ENCODE measurements at regions not wholly inside any gene's neighbourhood (a gene's known extent, or its start where the extent isn't known, plus 50 kb on each side); places are given as distances from the start of the nearest gene placed in this dataset.
"Not testable (repeated sequence)": the region's sequence is repeated elsewhere in the genome, so short reads cannot be mapped to it uniquely, and the experiment has no call there.

DNA sequence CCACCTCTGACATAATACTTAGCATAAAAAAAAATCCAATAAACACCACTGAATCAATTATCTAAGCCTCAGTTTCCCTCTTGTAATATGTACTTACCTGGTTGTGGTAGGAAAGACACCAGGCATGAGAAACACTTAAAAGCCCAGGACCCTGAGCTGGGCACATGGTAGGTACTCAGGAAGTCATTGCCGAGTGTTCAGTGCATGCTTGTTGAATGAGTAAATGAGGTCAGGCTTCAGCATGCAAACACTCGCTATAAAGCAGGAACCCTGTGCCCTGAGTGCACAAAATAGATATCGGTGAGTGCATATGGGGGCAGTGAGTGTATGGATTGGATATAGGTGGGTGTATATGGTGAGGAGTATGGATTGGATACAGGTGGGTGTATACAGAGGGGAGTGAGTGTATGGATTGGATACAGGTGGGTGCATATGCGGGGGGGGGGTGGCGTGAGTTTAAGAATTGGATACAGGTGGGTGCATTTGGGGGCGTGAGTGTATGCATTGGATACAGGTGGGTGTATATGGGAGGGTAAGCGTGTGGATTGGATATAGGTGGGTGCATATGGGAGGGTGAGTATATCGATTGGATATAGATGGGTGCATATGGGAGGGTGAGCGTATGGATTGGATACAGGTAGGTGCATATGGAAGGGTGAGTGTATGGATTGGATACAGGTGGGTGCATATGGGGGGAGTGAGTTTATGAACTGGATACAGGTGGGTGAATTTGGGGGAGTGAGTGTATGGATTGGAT, 194.3 kb upstream of the MSX2 start:
- no peak overlapping the region for H3K4me3 Mint-ChIP-seq
- peaks cover 3% of the 10 kb centered on the region for H3K9me3 Mint-ChIP-seq
- no peak for TF ChIP-seq CTCF (IDR thresholded peaks at IDR 0.05)
- DNase-seq = no peak
- H3K4me1 Mint-ChIP-seq (ENCODE audit: low read depth) = peaks cover 26% of the 10 kb centered on the region
- H3K36me3 Mint-ChIP-seq (ENCODE audit: low read depth) = no peaks in the 10 kb centered on the region
- H3K27ac Mint-ChIP-seq = no peak overlapping the region
- H3K27me3 Mint-ChIP-seq (ENCODE audit: insufficient read depth) = peaks cover 1% of the 10 kb centered on the region

GRCh38 chr5:174531782-174532191, 192.6 kb upstream of the MSX2 start:
- Mint-ChIP-seq H3K36me3 (ENCODE audit: low read depth) (no peaks in the 10 kb centered on the region), H3K9me3 (peaks cover 3% of the 10 kb centered on the region; the same call in 1 of the 2 replicates), H3K27me3 (ENCODE audit: insufficient read depth) (peaks cover 1% of the 10 kb centered on the region; the same call in 1 of the 2 replicates), H3K4me3 (no peak overlapping the region), H3K4me1 (ENCODE audit: low read depth) (peaks cover 26% of the 10 kb centered on the region), H3K27ac (no peak overlapping the region)
- DNase-seq = no peak
- no peak for TF ChIP-seq CTCF (IDR thresholded peaks at IDR 0.05)

- Mint-ChIP-seq H3K36me3 (ENCODE audit: low read depth) (no peaks in the 10 kb centered on the region), H3K9me3 (peaks cover 3% of the 10 kb centered on the region; the same call in 1 of the 2 replicates), H3K4me3 (peak overlapping the region; percentile 74), H3K27ac (peak overlapping the region; percentile 63), H3K27me3 (ENCODE audit: insufficient read depth) (no peaks in the 10 kb centered on the region), H3K4me1 (ENCODE audit: low read depth) (peaks cover 26% of the 10 kb centered on the region)
- no peak for TF ChIP-seq CTCF (IDR thresholded peaks at IDR 0.05)
- peak; percentile 81 for DNase-seq
Observed at GRCh38 chr5:174532455-174533453, 191.6 kb upstream of the MSX2 start.

GRCh38 chr5:174533751-174534241, 190.6 kb upstream of the MSX2 start:
- TF ChIP-seq CTCF (IDR thresholded peaks at IDR 0.05) = no peak
- Mint-ChIP-seq H3K27ac (peak overlapping the region; percentile 63), H3K27me3 (ENCODE audit: insufficient read depth) (no peaks in the 10 kb centered on the region), H3K36me3 (ENCODE audit: low read depth) (no peaks in the 10 kb centered on the region), H3K4me1 (ENCODE audit: low read depth) (peaks cover 26% of the 10 kb centered on the region), H3K4me3 (peak overlapping the region; percentile 74), H3K9me3 (peaks cover 9% of the 10 kb centered on the region)
- DNase-seq = peak; percentile 62

DNA sequence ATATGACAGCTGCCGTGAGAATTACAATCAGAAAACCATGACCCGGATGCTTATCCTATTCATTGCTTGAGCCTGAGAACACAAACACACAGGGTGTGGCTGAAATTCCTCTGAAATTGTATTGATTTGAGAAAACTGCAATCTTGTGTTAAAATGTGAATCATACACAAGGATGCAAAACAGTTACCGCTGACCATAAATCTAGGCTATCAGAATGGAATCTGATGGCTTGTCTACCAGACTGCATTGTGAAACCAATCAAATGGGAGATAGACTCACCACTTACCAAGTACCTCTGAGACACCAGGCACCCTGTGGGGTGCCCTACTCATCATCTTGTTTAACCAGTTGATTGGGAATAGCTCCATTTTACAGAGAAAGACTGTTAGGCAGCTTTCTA, 188.7 kb upstream of the MSX2 start:
- no peak for TF ChIP-seq CTCF (IDR thresholded peaks at IDR 0.05)
- no peak for DNase-seq
- Mint-ChIP-seq H3K36me3 (ENCODE audit: low read depth) (no peaks in the 10 kb centered on the region), H3K9me3 (peaks cover 12% of the 10 kb centered on the region), H3K4me1 (ENCODE audit: low read depth) (peaks cover 26% of the 10 kb centered on the region), H3K27me3 (ENCODE audit: insufficient read depth) (no peaks in the 10 kb centered on the region), H3K27ac (no peak overlapping the region), H3K4me3 (no peak overlapping the region)

DNA sequence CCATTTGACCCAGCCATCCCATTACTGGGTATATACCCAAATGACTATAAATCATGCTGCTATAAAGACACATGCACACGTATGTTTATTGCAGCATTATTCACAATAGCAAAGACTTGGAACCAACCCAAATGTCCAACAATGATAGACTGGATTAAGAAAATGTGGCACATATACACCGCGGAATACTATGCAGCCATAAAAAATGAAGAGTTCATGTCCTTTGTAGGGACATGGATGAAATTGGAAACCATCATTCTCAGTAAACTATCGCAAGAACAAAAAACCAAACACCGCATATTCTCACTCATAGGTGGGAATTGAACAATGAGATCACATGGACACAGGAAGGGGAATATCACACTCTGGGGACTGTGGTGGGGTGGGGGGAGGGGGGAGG, 184.6 kb upstream of the MSX2 start:
- not testable (repeated sequence) for H3K36me3 Mint-ChIP-seq (ENCODE audit: low read depth); H3K4me1 Mint-ChIP-seq (ENCODE audit: low read depth); H3K4me3 Mint-ChIP-seq; H3K27ac Mint-ChIP-seq; H3K27me3 Mint-ChIP-seq (ENCODE audit: insufficient read depth); DNase-seq
- peaks cover 13% of the 10 kb centered on the region for H3K9me3 Mint-ChIP-seq
